ENCODE measurements at regions not wholly inside any gene's neighbourhood (a gene's known extent, or its start where the extent isn't known, plus 50 kb on each side); places are given as distances from the start of the nearest gene placed in this dataset.

- TF ChIP-seq YY1 (IDR thresholded peaks at IDR 0.05; ENCODE audit: insufficient read depth, insufficient read length) (no peak), ZNF274 (IDR thresholded peaks at IDR 0.05; ENCODE audit: low read depth, low read length) (no peak), SUZ12 (IDR thresholded peaks at IDR 0.05; ENCODE audit: extremely low read depth, insufficient read depth, insufficient read length) (no peak)
These were observed 638.1 kb downstream of the ACTL7B start for GRCh38 chr9:108217431-108218349.

Data from NT2/D1 (cell line).